ENCODE measurements at regions not wholly inside any gene's neighbourhood (a gene's known extent, or its start where the extent isn't known, plus 50 kb on each side); places are given as distances from the start of the nearest gene placed in this dataset.
"Not testable (repeated sequence)": the region's sequence is repeated elsewhere in the genome, so short reads cannot be mapped to it uniquely, and the experiment has no call there.

GRCh38 chr14:106714446-106715428 lies 1188.4 kb downstream of the TMEM121 start:
- not testable (repeated sequence) for TF ChIP-seq CTCF (IDR thresholded peaks at IDR 0.05); ZFX (IDR thresholded peaks at IDR 0.05; ENCODE audit: borderline replicate concordance)

All from 22Rv1 (cell line).